Right ventricle myocardium inferior (tissue), 1 donor: ENCODE measurements at regions not wholly inside any gene's neighbourhood (a gene's known extent, or its start where the extent isn't known, plus 50 kb on each side); places are given as distances from the start of the nearest gene placed in this dataset.

Experiments
- ATAC-seq: fragments of 200-7000 bp; cut with Tn5 transposase; one replicate; pipeline ENCODE4 v1.9.1; 2020; ENCODE audit warnings: mild to moderate bottlenecking, moderate library complexity
- DNase-seq: peaks from one replicate; pipeline ENCODE4 v3.0.0; 2021; ENCODE audit errors: missing footprints
- intact Hi-C: fragments of 100-400 bp; cut with DNase I; formaldehyde crosslinking; loops from one replicate; pipeline ENCODE4 v1.11.0; 2022
- donor health status: DM: no; HTN: yes; CAD: no; lungs with severe emphysema.

GRCh38 chr5:145110834-145111233 is 724.3 kb downstream of the PRELID2 start:
- intact Hi-C loops = no loop called here
- no peak for ATAC-seq
- DNase-seq = no peak

- DNase-seq = no peak
- ATAC-seq = no peak
- intact Hi-C loops = no loop called here
Measured at GRCh38 chr5:145110181-145110580, 725.0 kb downstream of the PRELID2 start.

DNA sequence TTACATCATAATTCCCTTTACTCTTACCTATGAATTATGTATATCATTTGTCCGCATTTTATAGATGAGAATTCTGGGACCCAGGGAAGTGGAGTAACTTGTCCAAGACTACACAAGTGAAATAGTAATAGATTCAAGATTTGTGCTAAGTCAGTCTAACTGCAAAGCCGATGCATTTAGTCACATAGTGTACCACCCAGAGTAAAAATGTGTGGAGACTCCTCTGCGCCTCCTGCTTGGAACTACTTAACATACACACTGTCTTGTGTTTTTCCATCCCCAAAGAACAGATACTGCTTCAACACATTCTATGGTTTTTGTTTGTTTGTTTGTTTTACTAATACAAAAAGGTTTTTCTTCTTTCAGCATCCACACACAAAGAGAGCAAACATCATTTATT is 729.8 kb downstream of the PRELID2 start:
- DNase-seq = no peak
- no peak for ATAC-seq
- intact Hi-C loops = no loop called here

GRCh38 chr5:145104106-145104505 is 731.0 kb downstream of the PRELID2 start:
- DNase-seq = no peak
- no peak for ATAC-seq
- intact Hi-C loops = no loop called here

DNA sequence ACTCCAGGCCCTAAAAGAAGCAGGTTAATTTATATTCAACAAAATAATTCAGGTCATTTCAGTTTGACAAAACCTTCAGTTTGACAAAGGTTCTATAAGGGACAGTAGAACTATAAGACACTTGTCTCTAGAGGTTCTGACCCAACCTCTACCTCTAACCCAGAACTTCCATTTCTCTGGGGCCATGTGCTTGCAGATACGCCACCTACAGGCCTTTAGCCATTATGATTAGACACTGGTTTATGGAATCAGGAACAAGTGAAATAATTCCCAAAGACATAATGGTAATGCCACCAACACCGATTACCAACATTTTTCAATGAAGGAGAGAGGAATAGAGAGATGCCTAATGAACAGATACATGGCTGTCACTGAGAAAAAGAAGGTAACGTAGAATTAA is 733.9 kb downstream of the PRELID2 start:
- intact Hi-C loops = no loop called here
- ATAC-seq = no peak

DNA sequence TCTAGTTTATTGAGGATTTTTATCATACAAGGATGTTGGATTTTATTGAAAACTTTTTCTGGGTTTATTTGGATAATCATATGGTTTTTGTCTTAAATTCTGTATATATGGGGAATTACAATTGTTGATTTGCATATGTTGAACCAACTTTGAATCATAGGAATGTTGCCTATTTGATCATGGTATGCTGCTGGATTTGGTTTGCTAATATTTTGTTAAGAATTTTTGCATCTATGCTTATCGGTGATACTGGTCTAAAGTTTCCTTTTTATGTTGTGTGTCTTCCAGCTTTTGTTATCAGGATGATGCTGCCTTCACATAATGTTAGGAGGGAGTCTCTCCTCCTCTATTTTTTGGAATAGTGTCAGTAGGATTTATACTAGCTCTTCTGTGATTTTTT is 745.0 kb downstream of the PRELID2 start:
- ATAC-seq (no peak), DNase-seq (no peak)
- intact Hi-C loops = no loop called here

More for the DNA sequence above, 733.9 kb downstream of the PRELID2 start:
- no peak for DNase-seq

- intact Hi-C loops = no loop called here
- DNase-seq = no peak
- no peak for ATAC-seq
Measured at GRCh38 chr5:145084834-145085233, 750.3 kb downstream of the PRELID2 start.

DNA sequence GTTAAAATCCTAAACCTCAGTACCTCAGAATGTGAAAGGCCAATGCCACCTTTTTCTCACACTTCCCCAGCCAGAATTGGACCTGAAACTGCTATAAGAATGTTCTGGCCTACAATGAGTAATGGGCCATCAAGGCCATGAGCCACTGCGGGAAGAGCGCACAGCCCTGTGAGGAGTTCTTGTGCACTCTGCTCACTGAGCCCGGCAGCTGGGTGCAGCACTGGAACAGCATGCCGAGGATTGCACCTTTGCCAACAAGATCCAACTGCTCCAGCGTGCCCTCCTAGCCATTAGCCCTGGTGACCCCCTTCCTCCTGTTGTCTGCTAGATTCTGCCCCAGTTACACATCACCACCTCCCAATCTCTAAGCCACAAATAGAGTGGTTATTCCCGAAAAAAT is 758.1 kb downstream of the PRELID2 start:
- DNase-seq (no peak), ATAC-seq (no peak)
- intact Hi-C loops = no loop called here

DNA sequence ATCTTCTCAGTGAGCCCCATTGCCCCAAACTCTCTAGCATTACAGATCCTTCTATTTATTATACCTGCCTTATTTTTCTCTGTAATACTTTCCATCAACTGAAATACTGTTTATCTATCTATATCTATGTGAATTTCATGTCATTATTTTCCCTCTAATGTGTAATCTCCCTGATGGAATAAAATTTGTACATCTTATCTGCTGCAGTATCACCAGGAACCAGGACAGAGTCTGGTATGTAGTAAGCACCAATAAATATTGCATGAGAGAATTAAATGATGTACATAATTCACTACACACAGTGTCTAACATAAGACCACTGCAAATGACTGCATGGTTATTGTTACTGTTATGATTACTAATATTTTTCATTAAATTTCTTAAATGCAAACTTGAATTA is 759.1 kb downstream of the PRELID2 start:
- no peak for ATAC-seq
- no peak for DNase-seq
- intact Hi-C loops = no loop called here

- intact Hi-C loops = no loop called here
- ATAC-seq = no peak
- no peak for DNase-seq
Measured at GRCh38 chr5:145072889-145073288, 762.3 kb downstream of the PRELID2 start.

DNA sequence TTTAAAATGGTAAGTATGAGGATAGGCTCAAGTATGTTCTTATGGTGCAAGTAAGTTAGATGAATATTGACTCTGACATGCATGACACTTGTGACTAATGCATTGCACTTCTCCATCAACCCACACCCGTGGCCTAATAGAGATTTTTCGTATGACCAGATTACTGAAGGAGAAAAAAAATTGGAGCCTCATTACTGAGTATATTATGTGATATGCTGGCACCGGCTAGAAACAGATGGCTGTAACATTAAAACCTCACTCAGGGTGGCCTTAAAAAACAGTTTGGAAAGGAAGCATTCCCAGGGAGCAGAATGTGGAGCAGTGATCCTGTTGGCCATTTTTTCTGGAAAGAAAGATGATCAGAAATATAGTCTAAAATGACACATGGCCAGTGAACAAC is 766.4 kb downstream of the PRELID2 start:
- DNase-seq = no peak
- intact Hi-C loops = no loop called here
- ATAC-seq = no peak

- intact Hi-C loops = no loop called here
- DNase-seq = no peak
- ATAC-seq = no peak
Measured at GRCh38 chr5:145062280-145063062, 772.7 kb downstream of the PRELID2 start.

GRCh38 chr5:145056800-145057199 is 778.3 kb downstream of the PRELID2 start:
- no peak for DNase-seq
- intact Hi-C loops = no loop called here
- no peak for ATAC-seq

GRCh38 chr5:145050181-145050580 is 785.0 kb downstream of the PRELID2 start:
- DNase-seq (no peak), ATAC-seq (no peak)
- intact Hi-C loops = no loop called here

- intact Hi-C loops = no loop called here
- DNase-seq = no peak
- ATAC-seq = no peak
Measured at GRCh38 chr5:145044970-145045369, 790.2 kb downstream of the PRELID2 start.

DNA sequence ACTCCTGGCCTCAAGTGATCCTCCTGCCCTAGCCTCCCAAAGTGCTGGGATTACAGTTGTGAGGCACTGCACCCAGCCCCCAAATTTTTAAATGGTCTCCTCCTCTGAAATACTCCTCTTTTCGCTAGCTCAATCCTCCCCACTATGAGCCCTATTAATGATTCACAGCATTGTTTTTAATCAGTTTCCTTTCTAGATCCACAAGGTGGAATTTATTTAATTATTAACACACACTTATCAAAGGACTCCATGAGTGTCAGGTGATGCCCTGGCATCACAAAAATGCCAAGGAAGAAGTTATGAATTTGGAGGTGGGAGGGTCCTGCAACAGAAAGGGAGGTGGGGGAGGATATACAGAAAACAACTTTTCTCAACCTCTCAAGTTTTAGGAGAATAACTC is 806.5 kb downstream of the PRELID2 start:
- ATAC-seq (no peak), DNase-seq (no peak)
- intact Hi-C loops = no loop called here

- intact Hi-C loops = no loop called here
- no peak for DNase-seq
- ATAC-seq = no peak
Measured at GRCh38 chr5:145027286-145027685, 807.9 kb downstream of the PRELID2 start.

DNA sequence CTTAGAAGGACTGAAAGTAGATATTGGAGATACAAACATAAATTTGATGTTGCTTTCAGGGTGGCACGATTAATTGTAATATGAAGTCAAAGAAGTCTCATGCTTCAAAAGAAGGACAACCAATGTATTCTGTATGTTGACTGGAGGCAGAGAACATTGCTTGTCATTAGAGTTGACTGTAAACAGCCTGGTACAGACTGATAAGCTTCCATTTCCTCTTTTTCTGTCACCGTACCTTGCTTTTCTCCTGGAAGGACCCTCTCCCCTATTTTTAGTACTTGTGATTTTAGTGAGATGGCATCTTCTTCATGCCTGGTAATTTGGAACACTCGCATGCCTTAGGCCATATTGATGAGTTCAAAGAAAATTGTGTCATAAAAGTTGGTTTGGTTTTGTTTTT is 809.4 kb downstream of the PRELID2 start:
- DNase-seq (no peak), ATAC-seq (no peak)
- intact Hi-C loops = no loop called here

- intact Hi-C loops = no loop called here
- ATAC-seq (no peak), DNase-seq (no peak)
Measured at GRCh38 chr5:145015146-145015545, 820.0 kb downstream of the PRELID2 start.

GRCh38 chr5:145014109-145014508 is 821.0 kb downstream of the PRELID2 start:
- intact Hi-C loops = no loop called here
- no peak for DNase-seq

GRCh38 chr5:145010834-145011233 is 824.3 kb downstream of the PRELID2 start:
- intact Hi-C loops = no loop called here
- DNase-seq = no peak

More at GRCh38 chr5:145014109-145014508, 821.0 kb downstream of the PRELID2 start:
- ATAC-seq = no peak

More at GRCh38 chr5:145010834-145011233, 824.3 kb downstream of the PRELID2 start:
- no peak for ATAC-seq
